NB4 (cell line): ENCODE measurements at regions not wholly inside any gene's neighbourhood (a gene's known extent, or its start where the extent isn't known, plus 50 kb on each side); places are given as distances from the start of the nearest gene placed in this dataset.

Experiments used
- CTCF ChIP-seq: IDR thresholded peaks from one replicate; pipeline ENCODE4 v1.5.1; 2012; ENCODE audit warnings: low read depth, low read length
- MYC ChIP-seq: IDR thresholded peaks from 2 replicates; pipeline ENCODE4 v1.6.1; 2011; ENCODE audit warnings: low read depth, low read length
- POLR2A ChIP-seq: IDR thresholded peaks from 2 replicates; pipeline ENCODE4 v1.6.1; 2011; ENCODE audit warnings: mild to moderate bottlenecking; ENCODE audit not compliant: insufficient read length; ENCODE audit errors: extremely low read depth

GRCh38 chr3:176090727-176091126 lies 1106.6 kb downstream of the TBL1XR1 start:
- TF ChIP-seq CTCF (no peak), POLR2A (no peak), MYC (no peak)
